GM19240 (cell line): ENCODE measurements at regions not wholly inside any gene's neighbourhood (a gene's known extent, or its start where the extent isn't known, plus 50 kb on each side); places are given as distances from the start of the nearest gene placed in this dataset.

Source experiments
- DNase-seq: peaks from one replicate; pipeline ENCODE4 v3.0.0; 2011; ENCODE audit warnings: low spot score; ENCODE audit not compliant: insufficient read length

GRCh38 chr2:16161085-16161565 lies 220.8 kb downstream of the MYCN start:
- no peak for DNase-seq

- no peak for DNase-seq
Measured at GRCh38 chr2:16160281-16161084, 220.1 kb downstream of the MYCN start.

- DNase-seq = no peak
Measured at GRCh38 chr2:16156411-16156810, 216.1 kb downstream of the MYCN start.

- no peak for DNase-seq
Measured at GRCh38 chr2:16155766-16156165, 215.4 kb downstream of the MYCN start.

GRCh38 chr2:16155366-16155765 lies 215.0 kb downstream of the MYCN start:
- no peak for DNase-seq

- DNase-seq = no peak
Measured at GRCh38 chr2:16154501-16155280, 214.3 kb downstream of the MYCN start.

- DNase-seq = no peak
Measured at GRCh38 chr2:16154061-16154460, 213.7 kb downstream of the MYCN start.

- no peak for DNase-seq
Measured at GRCh38 chr2:16153754-16154035, 213.3 kb downstream of the MYCN start.

- DNase-seq = no peak
Measured at GRCh38 chr2:16152928-16153753, 212.8 kb downstream of the MYCN start.

- no peak for DNase-seq
Measured at GRCh38 chr2:16152071-16152927, 211.9 kb downstream of the MYCN start.

GRCh38 chr2:16151651-16152050 lies 211.3 kb downstream of the MYCN start:
- DNase-seq = no peak

GRCh38 chr2:16151281-16151570 lies 210.9 kb downstream of the MYCN start:
- no peak for DNase-seq

GRCh38 chr2:16150456-16151280 lies 210.3 kb downstream of the MYCN start:
- no peak for DNase-seq

- no peak for DNase-seq
Measured at GRCh38 chr2:16149349-16150243, 209.2 kb downstream of the MYCN start.

- DNase-seq = no peak
Measured at GRCh38 chr2:16148632-16149348, 208.4 kb downstream of the MYCN start.

- DNase-seq = no peak
Measured at GRCh38 chr2:16142383-16143361, 202.3 kb downstream of the MYCN start.

- DNase-seq = no peak
Measured at GRCh38 chr2:16141641-16141921, 201.2 kb downstream of the MYCN start.
